ENCODE measurements at regions not wholly inside any gene's neighbourhood (a gene's known extent, or its start where the extent isn't known, plus 50 kb on each side); places are given as distances from the start of the nearest gene placed in this dataset.

DNA sequence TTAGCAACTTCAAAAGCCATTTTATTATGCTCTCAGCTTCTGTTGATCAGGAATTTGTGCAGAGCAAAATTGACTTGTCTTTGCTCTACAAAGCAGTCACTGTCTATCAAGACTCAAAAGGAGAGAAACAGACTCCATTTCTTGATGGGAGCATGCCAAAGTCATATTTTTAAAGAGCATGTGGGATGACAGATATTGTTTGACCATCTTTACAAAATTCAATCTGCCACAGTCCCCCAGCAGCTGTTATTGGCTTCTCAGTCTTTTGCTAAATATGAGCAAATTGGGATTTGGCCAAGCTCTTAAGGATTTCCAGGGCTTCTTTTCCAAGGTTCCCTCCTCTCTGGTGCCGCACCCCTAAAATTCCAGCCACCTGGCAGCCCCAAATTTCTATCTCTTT, 67.9 kb downstream of the TEX51 start:
- Mint-ChIP-seq H3K36me3 (ENCODE audit: insufficient read depth, unreplicated experiment) (no peaks in the 10 kb centered on the region), H3K4me3 (ENCODE audit: unreplicated experiment) (no peak overlapping the region), H3K27ac (ENCODE audit: low read depth, unreplicated experiment) (no peak overlapping the region), H3K9me3 (ENCODE audit: unreplicated experiment) (no peaks in the 10 kb centered on the region), H3K27me3 (ENCODE audit: insufficient read depth, unreplicated experiment) (peaks cover 68% of the 10 kb centered on the region), H3K4me1 (ENCODE audit: insufficient read depth, unreplicated experiment) (no peaks in the 10 kb centered on the region)
- POLR2A ChIA-PET: no interaction called here
- no peak for DNase-seq (ENCODE audit: unreplicated experiment)
- BruUV-seq (replicated peaks): no TSS peak
- CTCF ChIA-PET: interaction anchor here (0.7 kb wide), 1 partner anchor 90 kb away, joined by 3 read pairs; no protein-coding TSS in a partner anchor
- intact Hi-C loops (cut with micrococcal nuclease): no loop called here
- TF ChIP-seq, protein P1, sequence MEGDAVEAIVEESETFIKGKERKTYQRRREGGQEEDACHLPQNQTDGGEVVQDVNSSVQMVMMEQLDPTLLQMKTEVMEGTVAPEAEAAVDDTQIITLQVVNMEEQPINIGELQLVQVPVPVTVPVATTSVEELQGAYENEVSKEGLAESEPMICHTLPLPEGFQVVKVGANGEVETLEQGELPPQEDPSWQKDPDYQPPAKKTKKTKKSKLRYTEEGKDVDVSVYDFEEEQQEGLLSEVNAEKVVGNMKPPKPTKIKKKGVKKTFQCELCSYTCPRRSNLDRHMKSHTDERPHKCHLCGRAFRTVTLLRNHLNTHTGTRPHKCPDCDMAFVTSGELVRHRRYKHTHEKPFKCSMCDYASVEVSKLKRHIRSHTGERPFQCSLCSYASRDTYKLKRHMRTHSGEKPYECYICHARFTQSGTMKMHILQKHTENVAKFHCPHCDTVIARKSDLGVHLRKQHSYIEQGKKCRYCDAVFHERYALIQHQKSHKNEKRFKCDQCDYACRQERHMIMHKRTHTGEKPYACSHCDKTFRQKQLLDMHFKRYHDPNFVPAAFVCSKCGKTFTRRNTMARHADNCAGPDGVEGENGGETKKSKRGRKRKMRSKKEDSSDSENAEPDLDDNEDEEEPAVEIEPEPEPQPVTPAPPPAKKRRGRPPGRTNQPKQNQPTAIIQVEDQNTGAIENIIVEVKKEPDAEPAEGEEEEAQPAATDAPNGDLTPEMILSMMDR (IDR thresholded peaks at IDR 0.05; ENCODE audit: unreplicated experiment): no peak

DNA sequence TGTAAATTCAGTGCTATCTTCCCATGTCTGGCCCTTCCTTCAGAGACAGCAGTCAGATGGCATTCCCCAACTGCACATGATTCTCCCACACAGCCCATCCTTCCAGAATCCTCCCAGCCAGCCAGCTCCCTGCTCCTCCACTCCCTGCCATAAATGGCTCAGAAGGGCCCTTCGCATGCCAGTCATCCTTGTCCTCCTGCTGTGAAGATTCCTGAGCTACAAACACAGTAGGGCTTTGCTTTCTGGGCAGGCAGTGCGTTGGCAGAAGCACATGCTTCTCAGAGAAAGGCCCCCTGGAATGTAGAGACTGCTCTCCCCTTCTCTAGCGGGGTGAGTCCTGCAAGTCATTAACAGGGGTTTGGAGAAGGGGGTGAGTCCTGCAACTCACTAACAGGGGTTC, 71.9 kb downstream of the TEX51 start:
- POLR2A ChIA-PET: no interaction called here
- intact Hi-C loops (cut with micrococcal nuclease): loop anchor here (5.0 to 10.0 kb wide), 2 partner anchors 196 to 723 kb away; no protein-coding TSS in a partner anchor
- Mint-ChIP-seq H3K9me3 (ENCODE audit: unreplicated experiment) (no peaks in the 10 kb centered on the region), H3K27ac (ENCODE audit: low read depth, unreplicated experiment) (no peak overlapping the region), H3K27me3 (ENCODE audit: insufficient read depth, unreplicated experiment) (peaks cover 52% of the 10 kb centered on the region), H3K36me3 (ENCODE audit: insufficient read depth, unreplicated experiment) (no peaks in the 10 kb centered on the region), H3K4me1 (ENCODE audit: insufficient read depth, unreplicated experiment) (peaks cover 6% of the 10 kb centered on the region), H3K4me3 (ENCODE audit: unreplicated experiment) (no peak overlapping the region)
- BruUV-seq (replicated peaks): no TSS peak
- TF ChIP-seq, protein P1 (IDR thresholded peaks at IDR 0.05; ENCODE audit: unreplicated experiment): no peak
- no peak for DNase-seq (ENCODE audit: unreplicated experiment)
- CTCF ChIA-PET: interaction anchor here (0.7 to 2.5 kb wide), 9 partner anchors 15 to 1224 kb away, joined by 3 to 32 read pairs (median 4); no protein-coding TSS in a partner anchor

GRCh38 chr2:126971162-126971480, 72.4 kb downstream of the TEX51 start:
- ChIA-PET POLR2A (no interaction called here), CTCF (interaction anchor here (0.6 to 2.5 kb wide), 22 partner anchors 10 to 1688 kb away, joined by 3 to 32 read pairs (median 6); no protein-coding TSS in a partner anchor)
- TF ChIP-seq, protein P1 (IDR thresholded peaks at IDR 0.05; ENCODE audit: unreplicated experiment): no peak
- Mint-ChIP-seq H3K36me3 (ENCODE audit: insufficient read depth, unreplicated experiment) (no peaks in the 10 kb centered on the region), H3K4me3 (ENCODE audit: unreplicated experiment) (no peak overlapping the region), H3K27me3 (ENCODE audit: insufficient read depth, unreplicated experiment) (peaks cover 47% of the 10 kb centered on the region), H3K9me3 (ENCODE audit: unreplicated experiment) (no peaks in the 10 kb centered on the region), H3K27ac (ENCODE audit: low read depth, unreplicated experiment) (no peak overlapping the region), H3K4me1 (ENCODE audit: insufficient read depth, unreplicated experiment) (peaks cover 6% of the 10 kb centered on the region)
- BruUV-seq (replicated peaks): no TSS peak
- intact Hi-C loops (cut with micrococcal nuclease): loop anchor here (5.0 to 10.0 kb wide), 2 partner anchors 196 to 724 kb away; no protein-coding TSS in a partner anchor
- DNase-seq (ENCODE audit: unreplicated experiment): no peak

DNA sequence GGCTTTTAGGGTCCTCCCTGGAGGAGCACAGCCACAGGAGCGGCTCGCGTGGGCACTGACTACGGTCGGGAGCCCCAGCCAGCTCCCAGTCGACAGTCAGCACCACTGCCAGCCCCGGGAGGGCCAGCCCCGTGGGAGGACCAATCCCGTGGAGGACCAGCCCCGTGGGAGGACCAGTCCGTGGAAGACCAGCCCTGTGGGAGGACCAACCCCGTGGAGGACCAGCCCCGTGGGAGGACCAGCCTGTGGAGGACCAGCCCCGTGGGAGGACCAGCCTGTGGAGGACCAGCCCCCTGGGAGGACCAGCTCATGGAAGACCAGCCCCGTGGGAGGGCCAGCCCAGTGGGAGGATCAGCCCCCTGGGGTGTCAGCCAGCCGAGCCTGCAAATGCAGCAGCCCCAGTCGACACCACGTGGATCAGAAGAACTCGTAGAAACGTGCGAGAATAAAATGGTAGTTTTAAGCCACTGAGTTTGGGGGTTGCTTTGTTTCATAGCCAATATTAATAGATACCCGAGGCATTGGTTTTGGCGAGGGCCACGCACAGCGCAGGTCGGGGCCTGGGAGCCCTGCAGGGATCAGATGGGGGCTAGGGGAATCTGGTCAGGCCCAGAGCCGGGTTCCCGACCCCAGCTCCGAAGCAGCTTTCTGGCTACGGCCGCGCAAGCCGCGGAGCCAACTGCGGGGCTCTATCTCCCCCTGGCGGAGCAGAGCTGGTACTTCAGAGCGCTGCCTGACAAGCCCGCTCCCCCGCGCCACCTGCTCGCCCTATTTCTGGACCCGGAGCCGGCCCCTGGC, 73.0 kb downstream of the TEX51 start:
- no TSS peak for BruUV-seq (replicated peaks)
- Mint-ChIP-seq H3K36me3 (ENCODE audit: insufficient read depth, unreplicated experiment) (no peaks in the 10 kb centered on the region), H3K4me3 (ENCODE audit: unreplicated experiment) (peak overlapping the region; percentile 64), H3K27me3 (ENCODE audit: insufficient read depth, unreplicated experiment) (peaks cover 45% of the 10 kb centered on the region), H3K27ac (ENCODE audit: low read depth, unreplicated experiment) (no peak overlapping the region), H3K9me3 (ENCODE audit: unreplicated experiment) (no peaks in the 10 kb centered on the region), H3K4me1 (ENCODE audit: insufficient read depth, unreplicated experiment) (peaks cover 6% of the 10 kb centered on the region)
- DNase-seq (ENCODE audit: unreplicated experiment): peak; percentile 65
- intact Hi-C loops (cut with micrococcal nuclease): loop anchor here (1.0 to 10.0 kb wide), 5 partner anchors 79 to 1226 kb away; no protein-coding TSS in a partner anchor
- ChIA-PET POLR2A (interaction anchor here (0.7 kb wide), 1 partner anchor 1703 kb away, joined by 3 read pairs; no protein-coding TSS in a partner anchor), CTCF (interaction anchor here (0.6 to 2.5 kb wide), 41 partner anchors 8 to 1689 kb away, joined by 3 to 32 read pairs (median 4); no protein-coding TSS in a partner anchor)
- TF ChIP-seq, protein P1 (IDR thresholded peaks at IDR 0.05; ENCODE audit: unreplicated experiment): peak; percentile 95

Data from MCF 10A (cell line).